ENCODE measurements at regions not wholly inside any gene's neighbourhood (a gene's known extent, or its start where the extent isn't known, plus 50 kb on each side); places are given as distances from the start of the nearest gene placed in this dataset.
"Not testable (repeated sequence)": the region's sequence is repeated elsewhere in the genome, so short reads cannot be mapped to it uniquely, and the experiment has no call there.

DNA sequence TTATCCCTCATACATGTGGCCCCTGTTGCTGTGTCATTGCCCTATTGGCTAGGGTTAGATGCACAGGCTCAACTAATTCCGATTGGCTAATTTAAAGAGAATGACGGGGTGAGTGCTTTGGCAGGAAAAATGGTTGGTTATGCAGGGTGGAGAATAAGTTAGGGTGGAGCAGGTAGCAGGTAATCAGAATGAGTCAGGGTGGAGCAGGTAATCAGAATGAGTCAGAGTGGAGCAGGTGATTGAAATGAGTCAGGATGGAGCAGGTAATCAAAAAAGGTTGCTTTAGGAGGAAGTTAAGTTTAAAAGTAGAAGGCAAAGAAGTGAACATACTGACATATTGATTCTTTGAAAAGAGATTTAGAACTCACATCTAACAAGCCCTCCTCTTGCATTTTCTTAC is 513.5 kb downstream of the EDEM1 start:
- DNase-seq: not testable (repeated sequence)

DNA sequence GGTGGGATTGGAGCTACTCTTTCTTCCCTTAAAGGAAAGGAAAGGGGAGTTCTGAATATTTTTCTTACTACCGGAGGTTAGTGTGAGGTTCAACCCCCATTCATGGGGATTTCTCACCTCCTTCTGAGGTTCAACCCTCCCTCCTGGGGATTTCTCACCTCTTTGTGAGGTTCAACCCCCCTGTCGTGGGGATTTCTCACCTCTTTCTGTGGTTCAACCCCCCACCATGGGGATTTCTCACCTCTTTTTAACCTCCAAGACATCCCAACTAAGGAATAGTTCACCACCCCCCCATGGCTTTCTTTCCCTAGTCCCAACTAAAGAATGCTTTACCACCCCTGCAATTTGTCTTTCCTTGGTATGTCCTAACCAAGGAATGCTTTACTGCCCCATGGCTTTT is 520.3 kb downstream of the EDEM1 start:
- no peak for DNase-seq

GRCh38 chr3:5709714-5710113 is 522.2 kb downstream of the EDEM1 start:
- DNase-seq: no peak

GRCh38 chr3:5710718-5711117 is 523.2 kb downstream of the EDEM1 start:
- DNase-seq: no peak

- no peak for DNase-seq
These were observed 529.7 kb downstream of the EDEM1 start for GRCh38 chr3:5717254-5717653.

- DNase-seq: not testable (repeated sequence)
These were observed 532.2 kb downstream of the EDEM1 start for GRCh38 chr3:5719668-5720067.

DNA sequence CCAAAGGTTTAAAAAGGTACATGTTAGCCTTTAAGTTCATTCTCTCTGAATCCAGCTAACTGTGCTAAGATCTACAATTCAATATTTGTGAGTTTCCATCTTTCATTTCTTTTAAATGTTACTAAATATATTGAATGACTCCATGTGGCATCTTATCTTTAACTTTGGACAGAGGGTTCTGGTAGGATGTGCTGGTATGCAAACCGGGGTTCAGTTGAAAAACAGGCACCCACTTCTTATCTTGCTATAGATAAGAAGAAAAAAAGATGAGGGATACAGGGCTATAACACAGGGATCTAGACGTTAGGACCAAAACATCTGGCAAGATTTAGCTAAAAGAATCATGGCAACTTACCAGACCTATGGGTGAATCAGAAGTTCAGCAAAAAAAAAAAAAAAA is 538.3 kb downstream of the EDEM1 start:
- DNase-seq: no peak

DNA sequence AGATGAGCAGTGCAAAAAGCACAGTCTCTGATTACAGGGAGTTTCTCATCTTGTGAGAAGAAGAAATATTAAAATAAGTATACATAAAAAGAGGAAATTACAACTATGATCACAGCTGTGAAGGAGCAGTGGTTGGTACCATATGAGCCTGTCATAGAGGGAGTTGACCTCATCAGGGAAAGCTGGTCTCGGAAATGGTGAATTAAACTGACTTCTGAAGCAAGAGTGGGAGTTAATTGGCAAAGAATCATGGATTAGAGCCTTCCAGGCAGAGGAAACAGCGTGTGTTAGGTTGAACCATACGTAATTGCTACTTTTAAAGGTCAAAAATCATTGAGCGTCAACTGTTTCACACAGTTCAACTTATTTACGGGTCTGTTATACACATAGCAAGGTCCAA is 539.1 kb downstream of the EDEM1 start:
- no peak for DNase-seq

- DNase-seq: no peak
These were observed 540.4 kb downstream of the EDEM1 start for GRCh38 chr3:5727743-5728484.

DNA sequence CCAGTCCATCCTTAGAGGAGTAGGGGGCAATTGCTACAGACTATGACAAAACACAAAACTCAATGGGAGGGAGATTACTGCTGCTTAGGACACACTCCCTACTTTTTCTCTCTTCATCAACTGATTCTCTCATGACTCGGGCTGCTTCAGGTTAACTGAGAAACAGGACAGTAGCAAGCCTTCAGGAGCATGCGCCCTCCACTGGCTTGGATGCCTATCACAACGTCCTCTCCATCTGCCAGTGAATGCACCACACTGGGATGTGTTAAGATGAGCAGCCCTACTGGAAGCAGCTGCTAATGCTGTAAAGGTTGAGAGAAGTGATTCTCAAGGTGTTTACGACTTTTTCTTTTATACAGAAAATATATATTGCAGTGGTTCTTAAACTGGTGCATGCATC is 542.3 kb downstream of the EDEM1 start:
- no peak for DNase-seq

DNA sequence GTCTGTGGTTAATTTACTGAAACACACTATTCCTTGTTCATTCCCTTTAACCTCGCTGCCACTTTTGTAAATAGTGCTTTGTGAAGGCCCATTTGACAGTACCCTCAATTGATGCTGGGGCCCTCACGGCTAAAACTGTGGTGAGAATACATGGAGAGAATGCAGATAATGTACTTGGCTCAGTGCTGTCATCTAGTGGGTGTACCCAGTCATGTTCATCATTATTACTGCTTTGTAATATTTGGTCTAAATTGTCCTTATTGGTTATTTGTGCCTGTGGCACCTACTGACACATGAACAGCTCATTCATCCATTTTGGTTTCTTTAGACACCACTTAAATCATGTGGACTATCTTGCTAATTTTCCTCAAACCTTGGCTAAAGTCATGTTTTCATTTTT is 543.6 kb downstream of the EDEM1 start:
- DNase-seq: no peak

DNA sequence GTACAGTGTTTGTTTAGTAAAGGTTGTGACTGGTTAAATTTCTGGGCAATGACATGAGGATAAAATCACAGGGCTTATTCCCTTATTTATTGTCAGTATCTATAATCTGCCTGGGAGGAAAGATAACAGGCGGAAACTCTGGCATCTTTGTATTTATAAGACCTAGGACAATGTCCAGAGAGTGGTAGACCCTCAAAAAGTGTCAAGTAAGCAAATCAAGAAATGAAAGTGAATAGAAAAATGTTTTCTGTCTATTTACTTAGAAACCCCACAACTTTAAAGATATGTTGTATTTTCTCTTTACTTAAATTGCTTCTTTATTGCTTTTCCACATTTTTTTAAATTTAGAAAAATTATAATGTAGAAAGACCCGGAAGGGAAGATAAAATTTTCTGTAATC is 544.6 kb downstream of the EDEM1 start:
- no peak for DNase-seq

DNA sequence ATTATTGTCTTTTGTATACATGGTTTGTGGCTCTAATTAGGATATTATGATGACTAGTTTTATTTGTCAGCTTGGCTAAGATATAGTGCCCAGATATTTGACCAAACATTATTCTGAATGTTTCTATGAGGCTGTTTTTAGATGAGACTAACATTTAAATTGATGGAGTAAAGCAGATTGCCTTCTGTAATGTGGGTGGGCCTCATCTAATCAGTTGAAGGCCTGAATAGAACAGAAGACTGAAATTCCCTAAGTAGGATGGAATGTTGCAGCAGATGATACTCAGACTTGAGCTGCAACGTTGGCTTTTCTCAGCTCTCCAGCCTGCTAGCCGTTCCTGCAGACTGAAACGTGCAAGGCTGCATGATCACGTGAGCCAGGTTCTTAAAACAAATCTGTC is 546.5 kb downstream of the EDEM1 start:
- no peak for DNase-seq

DNA sequence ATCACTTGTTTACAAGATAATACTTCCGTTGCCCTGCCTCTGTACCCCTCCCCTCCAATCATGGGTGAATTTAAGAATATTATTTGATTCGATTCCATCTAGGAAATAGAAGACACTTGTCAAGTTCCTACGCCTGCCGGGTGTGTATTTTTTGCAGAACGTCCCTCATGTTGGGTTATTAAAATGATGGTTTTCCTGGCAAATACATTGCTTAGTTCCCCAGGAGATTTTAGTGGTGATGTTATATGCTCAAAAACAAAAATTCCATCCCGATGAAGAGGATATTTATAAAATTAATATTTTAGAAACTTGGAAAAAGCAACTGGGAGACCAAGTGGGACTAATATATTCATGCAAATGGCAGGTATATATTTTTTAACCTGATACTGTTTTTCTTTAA is 548.4 kb downstream of the EDEM1 start:
- DNase-seq: no peak

DNA sequence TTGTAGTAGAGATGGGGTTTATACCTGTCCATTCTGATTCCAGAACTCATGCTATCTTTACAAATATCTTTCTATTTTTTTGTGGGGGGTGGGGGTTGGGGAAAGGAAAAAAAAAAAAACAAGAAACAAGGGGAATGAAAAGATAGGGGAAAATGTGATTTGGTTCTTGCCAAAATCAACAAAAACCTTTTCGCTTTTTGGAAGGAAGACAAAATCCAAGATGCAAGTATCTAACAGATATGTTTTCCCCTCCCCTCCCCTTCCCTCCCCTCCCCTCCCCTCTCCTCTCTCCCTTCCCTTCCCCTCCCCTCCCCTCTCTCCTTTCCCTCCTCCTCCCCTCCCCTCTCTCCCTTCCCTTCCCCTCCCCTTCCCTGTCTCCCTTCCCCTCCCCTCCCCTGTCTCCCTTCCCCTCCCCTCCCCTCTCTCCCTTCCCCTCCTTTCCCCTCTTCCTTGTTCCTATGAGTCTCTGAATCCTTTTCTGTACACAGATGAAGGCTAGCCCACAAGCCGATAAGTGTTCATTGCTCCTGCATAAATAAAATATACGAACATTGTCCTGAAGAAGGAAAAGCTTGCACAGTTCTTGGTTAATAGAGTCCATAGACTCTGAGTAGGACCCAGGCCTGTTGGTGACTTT is 551.9 kb downstream of the EDEM1 start:
- no peak for DNase-seq

GRCh38 chr3:5739949-5740348 is 552.4 kb downstream of the EDEM1 start:
- no peak for DNase-seq

DNA sequence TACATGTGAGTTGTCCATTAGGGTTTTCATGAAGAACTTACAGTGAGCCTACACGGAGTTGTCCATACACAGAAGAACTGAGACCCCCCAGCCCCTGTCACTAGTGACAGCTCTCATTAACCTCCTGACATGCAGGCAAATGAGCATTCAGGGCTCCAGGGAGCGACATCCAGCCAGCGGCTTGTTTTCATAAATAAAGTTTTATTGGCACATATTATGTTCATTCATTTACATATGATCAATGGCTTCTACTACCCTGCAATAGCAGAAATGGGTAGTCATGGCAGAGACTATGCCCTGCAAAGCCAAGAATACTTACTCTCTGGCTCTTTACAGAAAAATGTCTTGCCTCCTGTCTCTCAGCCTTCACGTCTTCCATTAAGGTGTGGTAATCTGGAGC is 553.5 kb downstream of the EDEM1 start:
- DNase-seq: no peak

- DNase-seq: no peak
These were observed 562.6 kb downstream of the EDEM1 start for GRCh38 chr3:5750091-5750490.

DNA sequence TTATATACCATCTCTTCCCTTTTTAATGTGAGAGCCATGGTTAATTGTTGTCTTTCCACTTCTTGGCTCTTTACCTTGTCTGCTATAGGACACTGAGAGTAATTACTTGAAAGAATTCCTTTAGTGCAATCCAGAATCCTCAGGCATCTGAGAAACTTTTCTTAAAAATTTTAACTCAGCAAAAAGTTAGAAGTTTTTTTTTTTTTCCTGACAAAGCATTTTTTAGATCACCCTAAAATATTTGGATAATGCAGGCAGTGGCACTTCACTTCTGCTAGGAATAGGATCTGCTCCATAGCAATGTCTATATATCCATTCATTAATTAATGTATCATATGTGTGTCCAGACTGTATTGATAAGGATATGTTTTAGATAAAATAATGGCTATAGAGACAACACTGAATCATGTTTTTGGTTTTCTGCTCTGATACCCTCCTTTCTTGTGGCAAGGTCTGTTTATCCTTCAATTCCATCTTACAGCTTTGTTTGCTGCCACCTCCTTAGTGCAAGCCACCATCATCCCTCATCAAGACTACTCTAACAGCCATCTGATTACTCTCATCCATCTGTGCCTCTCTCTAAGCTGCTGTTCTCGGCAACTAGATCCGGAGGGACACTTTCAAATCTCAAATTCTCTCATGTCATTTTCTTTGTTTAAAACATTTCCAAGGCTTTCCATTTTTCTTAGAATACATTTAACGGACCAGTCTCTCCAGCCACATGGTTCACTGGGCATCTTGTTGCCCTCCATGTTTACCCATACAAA is 563.5 kb downstream of the EDEM1 start:
- DNase-seq: no peak

DNA sequence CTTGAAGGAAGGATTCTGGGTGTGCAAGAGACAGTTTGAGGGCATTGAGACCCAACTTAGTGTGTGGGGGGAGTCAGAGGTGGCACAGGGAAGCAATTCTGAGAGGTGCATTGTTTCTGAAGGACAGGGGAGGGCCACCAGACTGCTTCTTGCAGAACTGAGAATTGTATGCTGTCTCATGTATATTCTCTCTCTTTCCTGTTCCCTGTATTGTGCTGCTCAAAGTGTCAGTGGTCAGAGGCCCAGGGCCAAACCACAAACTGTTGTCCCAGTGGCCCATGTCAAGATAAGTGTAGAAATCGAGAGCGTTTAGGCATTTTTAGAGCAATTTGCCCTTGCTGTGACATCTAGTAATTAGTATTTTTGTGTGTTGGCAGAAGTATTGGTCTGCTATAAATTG is 567.1 kb downstream of the EDEM1 start:
- no peak for DNase-seq

DNA sequence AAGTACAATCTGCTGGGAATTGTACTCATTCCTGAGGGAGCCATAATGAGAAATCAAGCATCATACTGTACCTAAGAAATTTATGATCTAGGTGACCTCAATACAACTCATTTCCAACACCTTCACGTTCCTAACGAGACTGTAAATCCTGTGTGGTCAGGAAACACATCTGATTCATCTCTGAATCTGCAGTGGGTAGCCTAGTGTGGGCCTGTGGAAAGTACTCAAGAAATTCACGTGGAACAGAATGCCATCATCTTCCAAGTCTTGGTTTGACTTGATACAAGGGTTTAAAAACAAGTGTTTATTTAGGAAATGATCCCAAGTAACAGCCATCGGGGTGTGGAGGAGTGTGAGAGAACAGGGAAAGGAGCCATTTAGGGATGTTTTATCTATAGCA is 568.9 kb downstream of the EDEM1 start:
- no peak for DNase-seq

DNA sequence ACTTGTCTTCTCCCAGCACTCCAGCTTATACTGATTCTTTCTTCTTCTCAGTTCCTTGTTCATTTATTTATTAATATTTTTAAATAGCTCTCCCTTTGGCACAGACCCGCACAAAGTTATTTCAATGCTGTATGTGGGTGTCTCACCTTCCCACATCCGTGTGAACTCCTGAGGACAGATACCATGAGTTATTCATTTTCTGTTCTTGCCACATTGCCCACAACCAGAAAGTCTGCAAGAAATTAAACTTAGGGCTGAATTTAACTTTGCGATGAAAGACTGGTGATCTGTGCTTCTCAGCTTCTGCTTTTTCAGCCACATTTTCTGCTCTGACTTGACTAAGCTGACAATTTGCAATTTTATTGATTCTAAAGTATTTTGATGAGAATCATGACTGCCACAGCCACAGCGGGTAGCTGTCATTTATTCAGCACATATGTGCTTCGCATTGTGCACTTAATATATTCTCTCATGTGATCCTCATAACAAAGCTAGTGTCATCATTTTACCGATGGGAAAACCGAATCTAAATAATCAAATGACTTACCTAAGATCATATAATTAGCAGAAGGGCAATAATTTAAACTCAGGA is 569.8 kb downstream of the EDEM1 start:
- no peak for DNase-seq

GRCh38 chr3:5758699-5759098 is 571.2 kb downstream of the EDEM1 start:
- DNase-seq: no peak

DNA sequence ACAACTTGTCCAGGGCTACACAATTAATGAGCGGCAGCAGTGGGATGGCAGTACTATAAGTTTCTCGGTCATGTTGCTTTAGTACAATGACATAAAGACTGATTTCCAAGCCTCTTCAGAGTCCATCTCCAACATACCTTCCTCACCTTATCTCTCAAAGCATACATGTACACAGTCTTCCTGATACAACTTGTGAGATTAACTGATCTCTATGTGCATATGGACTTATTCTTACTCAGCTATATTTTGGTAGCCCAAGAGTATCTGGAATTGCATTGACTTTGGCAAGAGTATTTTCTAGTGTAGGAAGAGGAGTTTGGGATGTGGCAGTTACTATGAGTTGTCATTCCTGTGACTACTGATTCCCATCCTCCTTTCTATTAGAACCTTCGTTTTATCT is 575.0 kb downstream of the EDEM1 start:
- DNase-seq: no peak
